Neural progenitor cell (in vitro differentiated cells): ENCODE measurements at regions not wholly inside any gene's neighbourhood (a gene's known extent, or its start where the extent isn't known, plus 50 kb on each side); places are given as distances from the start of the nearest gene placed in this dataset.

Experiments used
- EZH2 ChIP-seq: fragments of 200-600 bp; sonication (generic); IDR thresholded peaks from 2 replicates; pipeline ENCODE4 v1.6.1; 2017; ENCODE audit warnings: antibody characterized with exemption, mild to moderate bottlenecking, moderate library complexity
- TF ChIP-seq, protein P1 (sequence below): fragments of 200-600 bp; sonication (generic); IDR thresholded peaks from 2 replicates; pipeline ENCODE4 v1.5.1; 2017; ENCODE audit warnings: antibody characterized with exemption, mild to moderate bottlenecking

DNA sequence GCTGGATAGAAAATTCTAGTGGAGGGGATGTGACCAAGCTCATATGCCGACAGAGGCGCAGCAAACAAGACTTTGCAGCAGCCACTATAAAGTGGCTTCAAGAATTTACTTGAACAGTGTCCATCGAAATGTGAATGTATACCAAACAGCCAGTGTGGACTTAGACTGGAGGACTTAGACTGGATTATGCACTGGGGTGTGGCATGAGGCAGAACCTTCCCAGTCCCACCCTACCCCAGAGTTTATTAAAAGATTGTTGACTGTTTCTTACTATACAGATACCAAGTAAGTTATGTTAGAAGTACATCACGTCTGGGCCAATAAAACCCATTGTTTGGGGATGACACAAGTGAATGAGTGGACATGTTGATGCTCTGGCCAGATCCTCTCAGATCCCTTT lies 561.3 kb upstream of the KLF4 start:
- TF ChIP-seq, protein P1, sequence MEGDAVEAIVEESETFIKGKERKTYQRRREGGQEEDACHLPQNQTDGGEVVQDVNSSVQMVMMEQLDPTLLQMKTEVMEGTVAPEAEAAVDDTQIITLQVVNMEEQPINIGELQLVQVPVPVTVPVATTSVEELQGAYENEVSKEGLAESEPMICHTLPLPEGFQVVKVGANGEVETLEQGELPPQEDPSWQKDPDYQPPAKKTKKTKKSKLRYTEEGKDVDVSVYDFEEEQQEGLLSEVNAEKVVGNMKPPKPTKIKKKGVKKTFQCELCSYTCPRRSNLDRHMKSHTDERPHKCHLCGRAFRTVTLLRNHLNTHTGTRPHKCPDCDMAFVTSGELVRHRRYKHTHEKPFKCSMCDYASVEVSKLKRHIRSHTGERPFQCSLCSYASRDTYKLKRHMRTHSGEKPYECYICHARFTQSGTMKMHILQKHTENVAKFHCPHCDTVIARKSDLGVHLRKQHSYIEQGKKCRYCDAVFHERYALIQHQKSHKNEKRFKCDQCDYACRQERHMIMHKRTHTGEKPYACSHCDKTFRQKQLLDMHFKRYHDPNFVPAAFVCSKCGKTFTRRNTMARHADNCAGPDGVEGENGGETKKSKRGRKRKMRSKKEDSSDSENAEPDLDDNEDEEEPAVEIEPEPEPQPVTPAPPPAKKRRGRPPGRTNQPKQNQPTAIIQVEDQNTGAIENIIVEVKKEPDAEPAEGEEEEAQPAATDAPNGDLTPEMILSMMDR = no peak
- no peak for TF ChIP-seq EZH2
